NCI-H1092 (cell line): ENCODE measurements at regions not wholly inside any gene's neighbourhood (a gene's known extent, or its start where the extent isn't known, plus 50 kb on each side); places are given as distances from the start of the nearest gene placed in this dataset.

Experiments
- DNase-seq: peaks from one replicate; lab custom pipeline; 2025; lab: John Stamatoyannopoulos, UW

DNA sequence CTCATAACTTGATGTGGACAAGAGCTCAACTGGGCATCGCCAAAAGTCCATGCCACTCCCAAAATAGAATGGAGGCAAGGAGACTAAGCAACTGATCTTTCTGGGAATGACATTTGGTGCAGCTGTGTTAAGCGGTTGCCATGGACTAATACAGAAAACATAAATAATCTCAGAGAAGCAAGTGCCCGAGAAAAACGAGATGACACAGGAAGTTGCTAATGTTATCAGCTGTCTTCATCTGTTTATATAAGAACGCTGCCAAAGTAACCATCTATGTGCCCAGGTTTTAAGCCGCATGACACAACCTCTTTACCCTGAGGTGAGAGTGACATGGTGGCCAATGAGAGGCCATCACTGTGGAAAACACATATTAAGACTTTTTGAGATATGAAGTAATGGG lies 54.9 kb upstream of the SACS start:
- peak; percentile 48 for DNase-seq

DNA sequence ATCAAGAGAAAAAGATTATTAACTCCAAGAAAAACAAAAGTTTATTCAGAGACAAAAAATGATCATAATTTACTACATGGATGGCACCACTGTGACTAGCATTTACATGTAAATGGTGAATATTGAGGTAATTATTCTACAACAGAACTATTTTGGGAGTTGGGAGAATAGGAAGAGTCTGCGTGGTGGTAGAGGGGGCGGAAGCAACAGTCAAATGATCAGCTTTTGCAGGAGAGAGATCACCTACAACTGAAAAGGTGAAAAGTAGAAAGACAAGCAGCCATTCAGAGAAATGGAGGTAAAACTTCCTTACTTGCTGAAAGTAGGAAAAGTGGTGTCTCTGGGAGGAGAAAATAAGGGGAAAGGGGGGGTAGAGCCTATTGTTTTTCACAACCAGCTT lies 62.8 kb upstream of the SACS start:
- DNase-seq: no peak

DNA sequence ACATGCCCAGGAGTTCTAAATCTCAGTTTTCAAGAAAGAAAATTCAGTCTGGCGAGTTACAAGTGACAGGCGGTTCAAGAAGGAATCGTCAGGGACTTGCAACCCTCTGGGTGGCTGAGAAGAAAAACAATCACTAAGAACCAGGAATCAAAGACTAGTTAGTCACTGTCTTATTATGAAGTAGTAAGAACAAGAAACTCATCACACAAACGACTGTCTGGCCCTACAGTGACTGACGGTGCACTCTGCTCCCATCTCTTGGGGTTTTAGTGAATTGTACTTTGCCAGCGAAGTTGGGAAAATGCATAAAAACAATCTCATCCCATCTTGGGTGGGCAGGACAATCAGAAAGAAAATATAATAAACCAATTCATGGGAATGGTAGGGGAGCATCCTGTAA lies 63.7 kb upstream of the SACS start:
- no peak for DNase-seq

- no peak for DNase-seq
Observed at GRCh38 chr13:23500849-23501248, 67.3 kb upstream of the SACS start.

GRCh38 chr13:23504180-23504579 lies 66.0 kb upstream of the TNFRSF19 start:
- DNase-seq: no peak

- DNase-seq: no peak
Observed at GRCh38 chr13:23505007-23505406, 65.2 kb upstream of the TNFRSF19 start.

GRCh38 chr13:23506071-23506806 lies 64.0 kb upstream of the TNFRSF19 start:
- no peak for DNase-seq

DNA sequence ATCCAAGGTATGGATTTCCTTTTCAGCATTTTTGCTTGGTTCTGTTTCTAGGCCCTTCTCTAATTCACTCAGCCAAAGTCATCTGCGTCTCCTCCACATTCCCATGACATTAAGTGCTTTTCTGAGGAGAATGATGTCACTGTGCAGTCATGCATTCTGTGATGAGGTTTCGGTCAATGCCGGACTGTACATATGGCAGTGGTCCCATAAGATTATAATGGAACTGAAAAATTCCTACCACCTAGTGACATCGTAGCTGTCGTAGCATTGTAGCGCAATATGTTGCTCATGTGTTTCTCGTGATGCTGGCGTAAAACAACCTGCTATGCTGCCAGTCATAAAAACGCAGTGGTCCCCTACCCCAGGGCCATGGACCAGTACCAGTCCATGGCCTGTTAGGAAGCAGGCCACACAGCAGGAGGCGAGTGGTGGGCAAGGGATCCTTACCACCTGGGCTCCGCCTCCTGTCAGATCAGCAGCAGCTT lies 63.4 kb upstream of the TNFRSF19 start:
- no peak for DNase-seq

GRCh38 chr13:23509781-23510543 lies 60.2 kb upstream of the TNFRSF19 start:
- DNase-seq: no peak

DNA sequence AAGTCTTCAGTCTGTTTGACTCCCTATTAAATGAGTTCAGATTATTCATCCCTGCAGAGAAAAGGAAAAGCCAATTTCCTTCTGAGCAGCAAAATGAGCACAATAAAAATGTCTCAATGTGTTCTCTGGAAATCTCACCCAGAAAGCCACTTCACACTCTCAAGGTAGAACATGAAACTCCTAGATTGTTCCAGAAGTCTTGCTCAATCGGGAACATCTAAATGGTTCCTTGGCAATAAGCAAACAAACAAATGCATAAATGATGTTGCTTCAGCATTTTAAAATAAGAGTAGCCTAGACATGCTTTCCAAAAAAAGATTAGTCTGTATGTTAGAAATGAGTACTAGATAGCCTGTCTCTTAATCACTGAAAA lies 59.7 kb upstream of the TNFRSF19 start:
- no peak for DNase-seq

- peak; percentile 6 for DNase-seq
Observed at GRCh38 chr13:23510979-23511735, 59.1 kb upstream of the TNFRSF19 start.

DNA sequence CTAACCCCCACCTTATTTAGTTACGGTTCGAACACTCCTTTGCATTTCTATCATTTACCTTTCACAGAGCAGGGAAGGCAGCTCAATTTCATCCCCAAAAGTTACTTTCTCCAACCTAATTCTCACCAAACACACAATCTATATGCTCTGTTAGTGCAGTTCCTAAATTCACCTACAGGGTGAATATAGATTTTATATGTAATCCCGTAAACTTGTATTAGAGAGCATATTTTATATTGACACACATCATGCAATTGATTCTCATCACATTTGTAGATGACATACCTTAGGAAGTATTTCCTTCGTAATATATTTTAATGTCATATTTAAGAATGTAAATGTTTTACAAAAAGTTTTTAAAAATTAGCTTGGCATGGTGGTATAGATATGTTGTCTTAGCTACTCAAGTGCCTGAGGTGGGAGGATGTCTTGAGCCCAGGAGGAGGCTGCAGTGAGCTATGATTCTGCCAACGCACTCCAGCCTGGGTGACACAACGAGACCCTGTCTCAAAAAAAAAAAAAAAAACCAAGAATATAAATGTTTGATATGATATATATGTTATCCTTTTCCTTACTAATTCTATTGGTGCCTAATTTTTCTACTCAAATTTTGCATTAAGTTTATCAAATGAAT lies 57.3 kb upstream of the TNFRSF19 start:
- DNase-seq: no peak

DNA sequence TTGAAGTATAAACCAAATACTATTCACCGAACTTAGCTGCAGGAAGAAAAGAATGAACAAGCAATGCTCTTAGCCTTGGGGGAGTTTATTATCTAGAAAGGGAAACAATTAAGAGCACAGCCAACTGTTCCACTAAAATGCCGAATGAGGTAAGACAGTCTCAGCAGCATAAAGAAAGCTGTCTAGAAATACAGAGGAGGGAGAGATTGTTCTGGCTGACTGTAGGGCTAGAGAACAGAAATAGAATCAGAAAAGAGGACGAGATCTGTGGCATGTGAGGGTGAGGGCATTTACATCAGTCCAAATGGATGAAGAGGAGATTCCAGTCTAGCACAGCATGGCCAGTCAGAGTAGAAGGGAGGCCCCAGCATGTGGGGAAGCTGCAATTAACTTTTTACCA lies 56.8 kb upstream of the TNFRSF19 start:
- DNase-seq: no peak

DNA sequence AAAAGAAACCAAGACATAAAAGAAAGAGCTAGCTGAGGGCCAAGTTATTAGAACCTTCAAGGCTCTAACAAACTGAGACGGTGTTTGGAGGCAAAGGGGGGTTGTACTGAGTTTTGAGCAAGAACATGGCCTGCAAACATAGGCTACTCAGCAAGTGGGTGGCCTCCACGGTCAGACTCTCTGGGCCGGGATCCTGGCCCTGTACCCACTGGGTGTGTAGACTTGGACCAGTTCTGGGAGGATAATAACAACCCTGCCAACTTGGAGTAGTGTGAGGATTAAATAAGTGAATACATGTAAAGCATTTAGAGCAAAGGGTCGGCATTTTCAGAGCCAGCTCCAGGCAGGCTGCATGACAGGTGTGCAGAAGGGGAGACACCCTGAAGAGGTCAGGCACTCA lies 56.1 kb upstream of the TNFRSF19 start:
- no peak for DNase-seq

GRCh38 chr13:23515116-23515515 lies 55.1 kb upstream of the TNFRSF19 start:
- DNase-seq: no peak

GRCh38 chr13:23516190-23516589 lies 54.0 kb upstream of the TNFRSF19 start:
- no peak for DNase-seq

DNA sequence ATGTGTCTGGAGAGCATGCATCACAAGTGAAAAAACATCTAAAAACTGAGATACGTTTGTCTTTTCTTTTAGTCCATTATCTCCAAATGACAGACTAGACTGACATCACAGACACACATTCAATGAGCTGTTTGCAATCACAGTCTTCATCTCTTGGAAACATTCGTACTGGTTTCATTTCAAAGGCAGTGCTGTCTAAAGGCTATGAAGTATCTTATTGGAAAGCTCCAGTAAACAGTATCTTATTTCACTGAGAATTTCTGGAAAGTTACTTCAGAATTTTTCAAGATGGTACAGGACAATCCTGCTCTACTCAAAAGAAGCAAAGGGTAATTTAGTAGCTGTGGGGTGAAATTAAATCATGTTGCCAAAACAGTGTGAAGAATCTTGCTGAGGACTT lies 53.5 kb upstream of the TNFRSF19 start:
- DNase-seq: no peak

- DNase-seq: no peak
Observed at GRCh38 chr13:23518231-23518630, 52.0 kb upstream of the TNFRSF19 start.
